ENCODE measurements at regions not wholly inside any gene's neighbourhood (a gene's known extent, or its start where the extent isn't known, plus 50 kb on each side); places are given as distances from the start of the nearest gene placed in this dataset.

DNA sequence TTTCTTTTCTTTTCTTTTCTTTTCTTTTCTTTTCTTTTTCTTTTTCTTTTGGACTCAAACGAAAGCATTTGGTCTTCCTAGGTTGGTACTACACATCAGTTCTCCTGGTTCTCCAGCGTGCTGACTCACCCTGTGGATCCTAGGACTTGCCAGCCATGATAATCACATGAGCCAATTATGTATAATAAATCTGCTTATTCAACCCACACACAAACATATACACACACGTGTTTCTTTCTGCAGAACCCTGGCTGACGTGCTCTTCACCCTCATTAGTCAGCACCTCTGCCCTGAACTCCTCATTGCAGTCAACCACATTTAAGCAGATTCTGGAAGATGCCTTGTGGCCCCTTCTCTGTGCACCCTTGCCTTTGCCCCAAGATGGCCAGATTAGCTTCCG lies 162.4 kb upstream of the MYT1L start:
- H3K27me3 ChIP-seq = no peaks in the 10 kb centered on the region
- no peaks in the 10 kb centered on the region for H3K9me3 ChIP-seq
- no peak overlapping the region for H3K4me3 ChIP-seq
- no peak for ATAC-seq
- H3K36me3 ChIP-seq (replicated peaks in 1 of 2; ENCODE audit: insufficient read depth in 1 of 2, low read depth in 2 of 2) = no peaks in the 10 kb centered on the region
- H3K27ac ChIP-seq = no peak overlapping the region
- no peaks in the 10 kb centered on the region for H3K4me1 ChIP-seq
- DNase-seq = no peak
- intact Hi-C loops (cut with DNase I) = no loop called here
- TF ChIP-seq, protein P1, sequence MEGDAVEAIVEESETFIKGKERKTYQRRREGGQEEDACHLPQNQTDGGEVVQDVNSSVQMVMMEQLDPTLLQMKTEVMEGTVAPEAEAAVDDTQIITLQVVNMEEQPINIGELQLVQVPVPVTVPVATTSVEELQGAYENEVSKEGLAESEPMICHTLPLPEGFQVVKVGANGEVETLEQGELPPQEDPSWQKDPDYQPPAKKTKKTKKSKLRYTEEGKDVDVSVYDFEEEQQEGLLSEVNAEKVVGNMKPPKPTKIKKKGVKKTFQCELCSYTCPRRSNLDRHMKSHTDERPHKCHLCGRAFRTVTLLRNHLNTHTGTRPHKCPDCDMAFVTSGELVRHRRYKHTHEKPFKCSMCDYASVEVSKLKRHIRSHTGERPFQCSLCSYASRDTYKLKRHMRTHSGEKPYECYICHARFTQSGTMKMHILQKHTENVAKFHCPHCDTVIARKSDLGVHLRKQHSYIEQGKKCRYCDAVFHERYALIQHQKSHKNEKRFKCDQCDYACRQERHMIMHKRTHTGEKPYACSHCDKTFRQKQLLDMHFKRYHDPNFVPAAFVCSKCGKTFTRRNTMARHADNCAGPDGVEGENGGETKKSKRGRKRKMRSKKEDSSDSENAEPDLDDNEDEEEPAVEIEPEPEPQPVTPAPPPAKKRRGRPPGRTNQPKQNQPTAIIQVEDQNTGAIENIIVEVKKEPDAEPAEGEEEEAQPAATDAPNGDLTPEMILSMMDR (IDR thresholded peaks at IDR 0.05) = no peak
- TF ChIP-seq POLR2A (IDR thresholded peaks at IDR 0.05) = no peak
- WGBS, 2 donors = 70 to 77% methylated on average over 5 of the region's 5 CpGs

DNA sequence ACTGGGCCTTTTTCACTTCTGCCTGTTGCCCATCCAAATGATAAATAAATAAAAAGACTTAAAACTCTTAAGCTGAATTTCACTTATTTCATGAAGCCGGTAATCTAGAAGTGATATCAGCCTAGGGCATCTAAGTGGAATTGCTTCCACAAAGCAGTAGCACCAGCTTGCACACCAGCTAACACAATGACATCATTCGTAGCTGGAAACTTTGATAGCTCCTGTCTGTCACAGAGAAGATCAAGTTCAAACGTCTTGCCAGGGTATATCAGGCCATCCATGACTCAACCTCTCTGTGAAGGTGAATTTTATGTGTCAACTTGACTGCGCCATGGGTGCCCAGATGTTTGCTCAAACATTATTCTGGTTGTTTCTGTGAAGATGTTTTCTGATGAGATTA lies 161.7 kb upstream of the MYT1L start:
- Histone ChIP-seq H3K4me3 (no peak overlapping the region), H3K4me1 (no peaks in the 10 kb centered on the region), H3K27me3 (no peaks in the 10 kb centered on the region), H3K27ac (no peak overlapping the region), H3K36me3 (replicated peaks in 1 of 2; ENCODE audit: insufficient read depth in 1 of 2, low read depth in 2 of 2) (no peaks in the 10 kb centered on the region), H3K9me3 (no peaks in the 10 kb centered on the region)
- WGBS, 2 donors = 57 to 59% methylated on average over 4 of the region's 4 CpGs
- TF ChIP-seq POLR2A (IDR thresholded peaks at IDR 0.05) = no peak
- TF ChIP-seq, protein P1 (IDR thresholded peaks at IDR 0.05) = no peak
- intact Hi-C loops (cut with DNase I) = no loop called here
- ATAC-seq = no peak
- DNase-seq = no peak

DNA sequence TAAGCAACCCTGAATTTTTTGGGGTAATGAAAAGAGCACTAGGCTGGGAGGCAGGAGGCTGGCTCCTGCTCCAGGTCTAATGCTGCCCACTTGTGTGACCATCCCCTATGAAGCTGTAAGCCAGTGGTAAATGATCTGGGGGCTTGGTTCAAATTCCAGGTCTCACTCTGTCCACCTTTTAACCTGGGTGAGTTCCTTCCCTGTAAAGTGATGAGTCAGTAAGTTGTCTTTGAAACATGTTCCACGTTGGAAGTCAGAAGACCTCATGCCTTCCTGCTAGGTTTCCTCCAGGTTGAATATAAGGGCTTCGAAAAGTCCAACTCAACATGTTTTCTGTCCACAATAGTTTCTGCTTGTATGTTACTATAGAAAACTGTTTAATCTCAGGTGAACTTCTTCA lies 160.9 kb upstream of the MYT1L start:
- H3K27me3 ChIP-seq = no peaks in the 10 kb centered on the region
- H3K4me1 ChIP-seq = no peaks in the 10 kb centered on the region
- DNase-seq (no peak), ATAC-seq (no peak)
- intact Hi-C loops (cut with DNase I) = no loop called here
- 57 to 84% methylated on average over 2 of the region's 2 CpGs for WGBS, 2 donors
- H3K4me3 ChIP-seq = no peak overlapping the region
- no peaks in the 10 kb centered on the region for H3K36me3 ChIP-seq (replicated peaks in 1 of 2; ENCODE audit: insufficient read depth in 1 of 2, low read depth in 2 of 2)
- TF ChIP-seq POLR2A (IDR thresholded peaks at IDR 0.05) = no peak
- TF ChIP-seq, protein P1 (IDR thresholded peaks at IDR 0.05) = no peak
- no peaks in the 10 kb centered on the region for H3K9me3 ChIP-seq
- H3K27ac ChIP-seq = no peak overlapping the region

DNA sequence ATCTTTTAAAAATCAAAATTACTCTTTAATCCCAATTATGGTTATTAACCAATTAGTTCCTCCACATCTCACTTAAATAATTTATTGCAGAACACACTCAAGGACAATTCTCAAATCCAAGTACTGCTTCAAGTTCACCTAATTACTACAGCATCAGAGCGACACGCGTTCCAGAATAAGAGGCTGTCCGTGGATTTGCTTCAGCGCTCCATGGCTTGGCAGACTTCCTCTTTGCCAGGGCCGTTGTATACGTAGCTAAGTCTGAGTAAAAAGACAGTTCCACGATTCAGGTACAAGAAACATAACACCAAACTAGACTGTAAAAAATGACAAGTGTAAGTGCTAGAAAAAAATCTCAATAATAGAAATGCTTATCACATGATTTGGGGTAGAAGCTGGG lies 153.2 kb upstream of the MYT1L start:
- intact Hi-C loops (cut with DNase I) = no loop called here

DNA sequence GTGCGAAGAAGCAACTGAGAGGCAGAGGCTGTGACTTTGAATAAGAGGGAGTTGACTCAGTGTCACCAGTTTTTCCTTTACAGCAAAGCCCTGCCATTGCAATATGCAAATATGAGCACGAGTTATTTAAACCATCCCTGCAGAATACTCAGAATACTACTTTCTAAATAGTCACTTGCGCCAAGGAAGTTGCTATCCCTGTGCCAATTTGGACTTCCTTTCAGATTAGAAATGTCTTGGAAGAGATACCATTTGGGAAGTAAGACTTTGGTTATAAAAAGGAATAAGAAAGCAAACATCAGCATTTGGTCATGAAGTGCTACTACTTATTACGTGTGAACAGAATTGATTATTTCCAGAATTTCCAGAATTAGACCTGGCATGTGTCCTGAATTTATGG lies 151.8 kb upstream of the MYT1L start:
- no peaks in the 10 kb centered on the region for H3K9me3 ChIP-seq
- intact Hi-C loops (cut with DNase I) = no loop called here
- H3K27ac ChIP-seq = no peak overlapping the region
- DNase-seq (no peak), ATAC-seq (no peak)
- no peaks in the 10 kb centered on the region for H3K4me1 ChIP-seq
- WGBS, 2 donors = 54 to 62% methylated on average over 4 of the region's 4 CpGs
- TF ChIP-seq, protein P1 (IDR thresholded peaks at IDR 0.05) = no peak
- TF ChIP-seq POLR2A (IDR thresholded peaks at IDR 0.05) = no peak
- no peaks in the 10 kb centered on the region for H3K27me3 ChIP-seq
- no peaks in the 10 kb centered on the region for H3K36me3 ChIP-seq (replicated peaks in 1 of 2; ENCODE audit: insufficient read depth in 1 of 2, low read depth in 2 of 2)
- H3K4me3 ChIP-seq = no peak overlapping the region

More for the DNA sequence above, 153.2 kb upstream of the MYT1L start:
- H3K4me1 ChIP-seq = no peaks in the 10 kb centered on the region
- no peaks in the 10 kb centered on the region for H3K9me3 ChIP-seq
- no peak overlapping the region for H3K27ac ChIP-seq
- DNase-seq (no peak), ATAC-seq (no peak)
- H3K27me3 ChIP-seq = no peaks in the 10 kb centered on the region
- 80 to 81% methylated on average over 8 of the region's 8 CpGs for WGBS, 2 donors
- no peak for TF ChIP-seq POLR2A (IDR thresholded peaks at IDR 0.05)
- TF ChIP-seq, protein P1 (IDR thresholded peaks at IDR 0.05) = no peak
- H3K4me3 ChIP-seq = no peak overlapping the region
- H3K36me3 ChIP-seq (replicated peaks in 1 of 2; ENCODE audit: insufficient read depth in 1 of 2, low read depth in 2 of 2) = no peaks in the 10 kb centered on the region

All from body of pancreas (tissue), 4 donors.